C4-2B (cell line): ENCODE measurements at regions not wholly inside any gene's neighbourhood (a gene's known extent, or its start where the extent isn't known, plus 50 kb on each side); places are given as distances from the start of the nearest gene placed in this dataset.

ENCODE experiments used
- ZFX ChIP-seq: fragments of 450-650 bp; IDR thresholded peaks from 2 replicates; pipeline ENCODE4 v1.6.1; 2017
- TF ChIP-seq, protein P1 (sequence below): fragments of 450-650 bp; conservative IDR thresholded peaks from 2 replicates; pipeline ENCODE4 v1.5.1; 2017; ENCODE audit warnings: mild to moderate bottlenecking

- TF ChIP-seq, protein P1, sequence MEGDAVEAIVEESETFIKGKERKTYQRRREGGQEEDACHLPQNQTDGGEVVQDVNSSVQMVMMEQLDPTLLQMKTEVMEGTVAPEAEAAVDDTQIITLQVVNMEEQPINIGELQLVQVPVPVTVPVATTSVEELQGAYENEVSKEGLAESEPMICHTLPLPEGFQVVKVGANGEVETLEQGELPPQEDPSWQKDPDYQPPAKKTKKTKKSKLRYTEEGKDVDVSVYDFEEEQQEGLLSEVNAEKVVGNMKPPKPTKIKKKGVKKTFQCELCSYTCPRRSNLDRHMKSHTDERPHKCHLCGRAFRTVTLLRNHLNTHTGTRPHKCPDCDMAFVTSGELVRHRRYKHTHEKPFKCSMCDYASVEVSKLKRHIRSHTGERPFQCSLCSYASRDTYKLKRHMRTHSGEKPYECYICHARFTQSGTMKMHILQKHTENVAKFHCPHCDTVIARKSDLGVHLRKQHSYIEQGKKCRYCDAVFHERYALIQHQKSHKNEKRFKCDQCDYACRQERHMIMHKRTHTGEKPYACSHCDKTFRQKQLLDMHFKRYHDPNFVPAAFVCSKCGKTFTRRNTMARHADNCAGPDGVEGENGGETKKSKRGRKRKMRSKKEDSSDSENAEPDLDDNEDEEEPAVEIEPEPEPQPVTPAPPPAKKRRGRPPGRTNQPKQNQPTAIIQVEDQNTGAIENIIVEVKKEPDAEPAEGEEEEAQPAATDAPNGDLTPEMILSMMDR: no peak
- TF ChIP-seq ZFX: no peak
Observed at GRCh38 chr18:38993342-38993741, 1427.7 kb upstream of the CELF4 start.
